H9 (cell line): ENCODE measurements at regions not wholly inside any gene's neighbourhood (a gene's known extent, or its start where the extent isn't known, plus 50 kb on each side); places are given as distances from the start of the nearest gene placed in this dataset.

ENCODE experiments used
- DNase-seq: peaks from one replicate; pipeline ENCODE4 v3.0.0-alpha.2; 2017
- H2AFZ ChIP-seq: one replicate; pipeline ENCODE4 v1.6.1; 2013; ENCODE audit warnings: mild to moderate bottlenecking, low read length, control low read depth, moderate library complexity
- H2AK5ac ChIP-seq: 2 replicates; pipeline ENCODE4 v1.6.1; 2013; ENCODE audit warnings: low read length, control low read depth, mixed read lengths; ENCODE audit not compliant: insufficient read length
- H2BK120ac ChIP-seq: one replicate; pipeline ENCODE4 v1.6.1; 2013; ENCODE audit warnings: low read depth, mild to moderate bottlenecking, low read length, control low read depth, inconsistent platforms; ENCODE audit not compliant: poor library complexity, severe bottlenecking
- H2BK12ac ChIP-seq: 2 replicates; pipeline ENCODE4 v1.6.1; 2013; ENCODE audit warnings: low read length, control low read depth, mixed read lengths, low read depth; ENCODE audit not compliant: insufficient read length
- H2BK15ac ChIP-seq: 2 replicates; pipeline ENCODE4 v1.6.1; 2013; ENCODE audit warnings: low read depth, low read length, control low read depth
- H2BK20ac ChIP-seq: one replicate; pipeline ENCODE4 v1.6.1; 2013; ENCODE audit warnings: low read depth, mild to moderate bottlenecking, low read length, control low read depth, inconsistent platforms; ENCODE audit not compliant: poor library complexity, severe bottlenecking
- H2BK5ac ChIP-seq: 2 replicates; pipeline ENCODE4 v1.6.1; 2013; ENCODE audit warnings: low read length, control low read depth, mixed read lengths; ENCODE audit not compliant: insufficient read length
- H3K14ac ChIP-seq: 2 replicates; pipeline ENCODE4 v1.6.1; 2013; ENCODE audit warnings: low read length, control low read depth; ENCODE audit not compliant: insufficient read depth
- H3K18ac ChIP-seq: 2 replicates; pipeline ENCODE4 v1.6.1; 2013; ENCODE audit warnings: low read depth, mild to moderate bottlenecking, mixed read lengths, low read length, control low read depth; ENCODE audit not compliant: insufficient read length
- H3K23ac ChIP-seq: 2 replicates; pipeline ENCODE4 v1.6.1; 2013; ENCODE audit warnings: low read length, control low read depth, mixed read lengths, low read depth; ENCODE audit not compliant: insufficient read length
- H3K23me2 ChIP-seq: 2 replicates; pipeline ENCODE4 v1.6.1; 2013; ENCODE audit warnings: low read depth, mild to moderate bottlenecking, mixed read lengths, low read length, control low read depth; ENCODE audit not compliant: insufficient read length, poor library complexity, severe bottlenecking
- H3K27ac ChIP-seq: 2 replicates; pipeline ENCODE4 v1.5.1; 2013; ENCODE audit warnings: low read length, control low read depth, mixed read lengths, low read depth; ENCODE audit not compliant: insufficient read length
- H3K27me3 ChIP-seq: 2 replicates; pipeline ENCODE4 v1.6.1; 2013; ENCODE audit warnings: low read length, control low read depth, inconsistent platforms; ENCODE audit not compliant: insufficient read depth
- H3K4ac ChIP-seq: 2 replicates; pipeline ENCODE4 v1.6.1; 2013; ENCODE audit warnings: low read depth, mild to moderate bottlenecking, control low read depth, inconsistent platforms, low read length, moderate library complexity
- H3K4me1 ChIP-seq: 2 replicates; pipeline ENCODE4 v1.6.1; 2013; ENCODE audit warnings: low read length, control low read depth, inconsistent platforms; ENCODE audit not compliant: insufficient read depth
- H3K4me2 ChIP-seq: 2 replicates; pipeline ENCODE4 v1.6.1; 2013; ENCODE audit warnings: low read length, control low read depth, mixed read lengths; ENCODE audit not compliant: insufficient read length, insufficient read depth
- H3K56ac ChIP-seq: 2 replicates; pipeline ENCODE4 v1.6.1; 2013; ENCODE audit warnings: low read depth, mild to moderate bottlenecking, mixed read lengths, low read length, control low read depth; ENCODE audit not compliant: insufficient read length
- H3K79me1 ChIP-seq: 2 replicates; pipeline ENCODE4 v1.6.1; 2013; ENCODE audit warnings: low read depth, mild to moderate bottlenecking, moderate library complexity, low read length, control low read depth, inconsistent platforms; ENCODE audit not compliant: insufficient read depth, poor library complexity, severe bottlenecking
- H3K79me2 ChIP-seq: 2 replicates; pipeline ENCODE4 v1.6.1; 2013; ENCODE audit warnings: low read length, control low read depth, inconsistent platforms; ENCODE audit not compliant: insufficient read depth
- H3K9ac ChIP-seq: 2 replicates; pipeline ENCODE4 v1.6.1; 2013; ENCODE audit warnings: low read length, control low read depth, mixed read lengths; ENCODE audit not compliant: insufficient read length; ENCODE audit errors: extremely low read depth
- H3K9me3 ChIP-seq: one replicate; pipeline ENCODE4 v1.6.1; 2013; ENCODE audit warnings: low read depth, low read length, inconsistent platforms; ENCODE audit not compliant: control insufficient read depth
- H3T11ph ChIP-seq: one replicate; pipeline ENCODE4 v1.6.1; 2013; ENCODE audit warnings: mild to moderate bottlenecking, low read length, control low read depth, inconsistent platforms
- H4K20me1 ChIP-seq: one replicate; pipeline ENCODE4 v1.6.1; 2013; ENCODE audit not compliant: control insufficient read depth, insufficient read length, insufficient read depth
- H4K5ac ChIP-seq: 2 replicates; pipeline ENCODE4 v1.6.1; 2013; ENCODE audit warnings: low read depth, mild to moderate bottlenecking, mixed read lengths, low read length, control low read depth; ENCODE audit not compliant: insufficient read length
- H4K8ac ChIP-seq: replicated peaks from 2 replicates; pipeline ENCODE4 v1.6.1; 2013; ENCODE audit warnings: low read length, control low read depth, mixed read lengths, low read depth; ENCODE audit not compliant: insufficient read length
- H4K91ac ChIP-seq: 2 replicates; pipeline ENCODE4 v1.6.1; 2013; ENCODE audit warnings: low read depth, mild to moderate bottlenecking, moderate library complexity, mixed read lengths, low read length, control low read depth; ENCODE audit not compliant: insufficient read length
- H3K27ac Mint-ChIP-seq, 3 experiments: 2 replicates in 2 of 3; 3 replicates in 1 of 3; pipeline ENCODE4 v1.8.0; 2020 to 2021; ENCODE audit warnings: mixed read lengths in 3 of 3, mild to moderate bottlenecking in 1 of 3, moderate library complexity in 1 of 3
- H3K27me3 Mint-ChIP-seq: 2 replicates; pipeline ENCODE4 v1.8.0; 2021; ENCODE audit warnings: low read depth, mild to moderate bottlenecking, moderate library complexity, mixed read lengths
- H3K36me3 Mint-ChIP-seq, 3 experiments: 2 replicates in 2 of 3; 3 replicates in 1 of 3; pipeline ENCODE4 v1.8.0; 2020 to 2021; ENCODE audit warnings: low read depth in 3 of 3, mixed read lengths in 3 of 3; ENCODE audit not compliant: insufficient read depth in 1 of 3
- H3K4me1 Mint-ChIP-seq, 2 experiments: 2 replicates each; pipeline ENCODE4 v1.8.0; 2020; ENCODE audit warnings: mixed read lengths in 2 of 2
- H3K4me3 Mint-ChIP-seq, 2 experiments: 2 replicates in 1 of 2; 3 replicates in 1 of 2; pipeline ENCODE4 v1.8.0; 2020 to 2021; ENCODE audit warnings: mild to moderate bottlenecking in 2 of 2, mixed read lengths in 2 of 2, moderate library complexity in 1 of 2
- H3K9me3 Mint-ChIP-seq, 2 experiments: 2 replicates in 1 of 2; 3 replicates in 1 of 2; pipeline ENCODE4 v1.8.0; 2020; ENCODE audit warnings: mild to moderate bottlenecking in 2 of 2, mixed read lengths in 2 of 2, moderate library complexity in 1 of 2
- WGBS: extraction: QIAGEN DNeasy Blood & Tissue Kit; methylation state at CpG from one replicate; pipeline ENCODE4 v1.1.7; 2013; ENCODE audit warnings: missing lambda C conversion rate, low lambda C conversion rate, mixed read lengths; ENCODE audit not compliant: insufficient read length; ENCODE audit errors: extremely low coverage; 5-methylcytosine and 5-hydroxymethylcytosine counted together
- TF ChIP-seq, protein P1 (sequence below): fragments of 200-600 bp; sonication (generic); conservative IDR thresholded peaks from 3 replicates; pipeline ENCODE4 v1.8.0; 2021; ENCODE audit warnings: antibody characterized with exemption, mild to moderate bottlenecking

- Histone ChIP-seq H3K79me1 (no peaks in the 10 kb centered on the region), H2BK120ac (no peak overlapping the region), H4K5ac (no peak overlapping the region), H3K23me2 (no peaks in the 10 kb centered on the region), H4K20me1 (no peaks in the 10 kb centered on the region), H4K8ac (no peak overlapping the region), H2BK15ac (no peak overlapping the region), H2BK12ac (no peak overlapping the region), H3K27me3 (no peaks in the 10 kb centered on the region), H4K91ac (no peak overlapping the region), H3K27ac (no peak overlapping the region), H3K4me2 (no peak overlapping the region), H3K9ac (no peak overlapping the region), H3K9me3 (no peaks in the 10 kb centered on the region), H2AFZ (no peak overlapping the region), H3T11ph (no peak overlapping the region), H3K4ac (no peak overlapping the region), H3K4me1 (no peaks in the 10 kb centered on the region), H2BK5ac (no peak overlapping the region), H3K18ac (no peak overlapping the region), H3K23ac (no peak overlapping the region), H3K79me2 (no peaks in the 10 kb centered on the region), H3K56ac (no peak overlapping the region), H2AK5ac (no peak overlapping the region), H3K14ac (no peak overlapping the region), H2BK20ac (no peak overlapping the region)
- Mint-ChIP-seq H3K4me1 (peaks cover 13 to 14% of the 10 kb centered on the region in 2 experiments), H3K27ac (no peak overlapping the region), H3K27me3 (peaks cover 2% of the 10 kb centered on the region; the same call in 1 of the 2 replicates), H3K36me3 (no peaks in the 10 kb centered on the region; a peak in 1 of 7 replicates), H3K9me3 (no peaks in the 10 kb centered on the region), H3K4me3 (no peak overlapping the region)
- no peak for DNase-seq
- whole genome bisulfite sequencing: no CpG with 5 or more reads among the region's 9 CpGs
- TF ChIP-seq, protein P1, sequence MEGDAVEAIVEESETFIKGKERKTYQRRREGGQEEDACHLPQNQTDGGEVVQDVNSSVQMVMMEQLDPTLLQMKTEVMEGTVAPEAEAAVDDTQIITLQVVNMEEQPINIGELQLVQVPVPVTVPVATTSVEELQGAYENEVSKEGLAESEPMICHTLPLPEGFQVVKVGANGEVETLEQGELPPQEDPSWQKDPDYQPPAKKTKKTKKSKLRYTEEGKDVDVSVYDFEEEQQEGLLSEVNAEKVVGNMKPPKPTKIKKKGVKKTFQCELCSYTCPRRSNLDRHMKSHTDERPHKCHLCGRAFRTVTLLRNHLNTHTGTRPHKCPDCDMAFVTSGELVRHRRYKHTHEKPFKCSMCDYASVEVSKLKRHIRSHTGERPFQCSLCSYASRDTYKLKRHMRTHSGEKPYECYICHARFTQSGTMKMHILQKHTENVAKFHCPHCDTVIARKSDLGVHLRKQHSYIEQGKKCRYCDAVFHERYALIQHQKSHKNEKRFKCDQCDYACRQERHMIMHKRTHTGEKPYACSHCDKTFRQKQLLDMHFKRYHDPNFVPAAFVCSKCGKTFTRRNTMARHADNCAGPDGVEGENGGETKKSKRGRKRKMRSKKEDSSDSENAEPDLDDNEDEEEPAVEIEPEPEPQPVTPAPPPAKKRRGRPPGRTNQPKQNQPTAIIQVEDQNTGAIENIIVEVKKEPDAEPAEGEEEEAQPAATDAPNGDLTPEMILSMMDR: no peak
Observed at GRCh38 chr20:19835533-19836222, 77.6 kb downstream of the RIN2 start.
